Adrenal gland (tissue), 9 donors: ENCODE measurements at regions not wholly inside any gene's neighbourhood (a gene's known extent, or its start where the extent isn't known, plus 50 kb on each side); places are given as distances from the start of the nearest gene placed in this dataset.
"Not testable (repeated sequence)": the region's sequence is repeated elsewhere in the genome, so short reads cannot be mapped to it uniquely, and the experiment has no call there.

Experiments used
- DNase-seq, 7 donors: peaks; one replicate each; pipeline ENCODE4 v3.0.0-alpha.2; 2019 to 2020
- H3K27ac ChIP-seq, 5 donors: fragments of 200-600 bp; sonication (generic) in 4 of 5; 1 replicate in 3 of 5; 2 replicates in 2 of 5; pipeline versions ENCODE4 v1.5.1 to v1.8.0; 2016 to 2020; ENCODE audit warnings: mild to moderate bottlenecking in 1 of 5
- H3K27me3 ChIP-seq: fragments of 200-600 bp; 2 replicates; pipeline ENCODE4 v1.8.0; 2021
- H3K36me3 ChIP-seq, 2 donors: fragments of 200-600 bp; replicated peaks in 1 of 2; 1 replicate in 1 of 2; 2 replicates in 1 of 2; pipeline versions ENCODE4 v1.5.1 to v1.8.0; 2018 to 2022
- H3K4me1 ChIP-seq, 2 donors: fragments of 200-600 bp; replicated peaks in 1 of 2; 1 replicate in 1 of 2; 2 replicates in 1 of 2; pipeline versions ENCODE4 v1.5.1 to v1.8.0; 2018 to 2021
- H3K4me3 ChIP-seq, 4 donors: fragments of 200-600 bp; sonication (generic) in 3 of 4; one replicate each; pipeline ENCODE4 v1.5.1; 2016 to 2018
- H3K9me3 ChIP-seq, 3 donors: fragments of 200-600 bp; sonication (generic) in 1 of 3; replicated peaks in 1 of 3; 1 replicate in 2 of 3; 2 replicates in 1 of 3; pipeline versions ENCODE4 v1.5.1 to v1.8.0; 2016 to 2021
- POLR2A ChIP-seq, 2 donors: fragments of 450-650 bp; IDR thresholded peaks; one replicate each; pipeline ENCODE4 v1.6.1; 2017; ENCODE audit warnings: antibody characterized with exemption in 2 of 2, mild to moderate bottlenecking in 2 of 2, moderate library complexity in 1 of 2
- WGBS, 4 donors: extraction: QIAGEN DNeasy Blood & Tissue Kit in 2 of 4; methylation state at CpG; one replicate each; pipeline versions ENCODE4 v1.1.5 to v1.1.7; 2013 to 2017; 5-methylcytosine and 5-hydroxymethylcytosine counted together
- intact Hi-C, 2 donors: fragments of 100-400 bp; cut with DNase I; formaldehyde crosslinking; loops; one replicate each; pipeline versions ENCODE4 v1.14.1 to v1.15.0; 2022 to 2023
- TF ChIP-seq, protein P1 (sequence below), 6 experiments: fragments of 450-650 bp in 4 of 6; fragments of 200-600 bp in 2 of 6; sonication (generic) in 1 of 6; IDR thresholded peaks; 1 replicate in 5 of 6; 2 replicates in 1 of 6; pipeline versions ENCODE4 v1.5.1 to v1.8.0; 2016 to 2021; ENCODE audit warnings: antibody characterized with exemption in 6 of 6, mild to moderate bottlenecking in 2 of 6, moderate library complexity in 1 of 6
- donor health status: healthy with polysubstance abuse.
- donor health status: Bipolar disorder and iron deficiency.
- donor health status: DM: yes; HTN: yes; CAD: no.
- donor health status: DM: no; HTN: no; CAD: no.
- donor health status: DM: no; HTN: no; CAD: no.

GRCh38 chr13:53281677-53282076, 253.1 kb downstream of the OLFM4 start:
- no peaks in the 10 kb centered on the region for H3K9me3 ChIP-seq
- DNase-seq, result no peak
- H3K4me1 ChIP-seq, result no peaks in the 10 kb centered on the region
- H3K36me3 ChIP-seq, result no peaks in the 10 kb centered on the region
- no peaks in the 10 kb centered on the region for H3K27me3 ChIP-seq
- H3K27ac ChIP-seq, result no peak overlapping the region
- intact Hi-C loops, result no loop called here
- TF ChIP-seq, protein P1, sequence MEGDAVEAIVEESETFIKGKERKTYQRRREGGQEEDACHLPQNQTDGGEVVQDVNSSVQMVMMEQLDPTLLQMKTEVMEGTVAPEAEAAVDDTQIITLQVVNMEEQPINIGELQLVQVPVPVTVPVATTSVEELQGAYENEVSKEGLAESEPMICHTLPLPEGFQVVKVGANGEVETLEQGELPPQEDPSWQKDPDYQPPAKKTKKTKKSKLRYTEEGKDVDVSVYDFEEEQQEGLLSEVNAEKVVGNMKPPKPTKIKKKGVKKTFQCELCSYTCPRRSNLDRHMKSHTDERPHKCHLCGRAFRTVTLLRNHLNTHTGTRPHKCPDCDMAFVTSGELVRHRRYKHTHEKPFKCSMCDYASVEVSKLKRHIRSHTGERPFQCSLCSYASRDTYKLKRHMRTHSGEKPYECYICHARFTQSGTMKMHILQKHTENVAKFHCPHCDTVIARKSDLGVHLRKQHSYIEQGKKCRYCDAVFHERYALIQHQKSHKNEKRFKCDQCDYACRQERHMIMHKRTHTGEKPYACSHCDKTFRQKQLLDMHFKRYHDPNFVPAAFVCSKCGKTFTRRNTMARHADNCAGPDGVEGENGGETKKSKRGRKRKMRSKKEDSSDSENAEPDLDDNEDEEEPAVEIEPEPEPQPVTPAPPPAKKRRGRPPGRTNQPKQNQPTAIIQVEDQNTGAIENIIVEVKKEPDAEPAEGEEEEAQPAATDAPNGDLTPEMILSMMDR (IDR thresholded peaks at IDR 0.05), result no peak
- TF ChIP-seq POLR2A (IDR thresholded peaks at IDR 0.05), result no peak
- H3K4me3 ChIP-seq, result no peak overlapping the region

DNA sequence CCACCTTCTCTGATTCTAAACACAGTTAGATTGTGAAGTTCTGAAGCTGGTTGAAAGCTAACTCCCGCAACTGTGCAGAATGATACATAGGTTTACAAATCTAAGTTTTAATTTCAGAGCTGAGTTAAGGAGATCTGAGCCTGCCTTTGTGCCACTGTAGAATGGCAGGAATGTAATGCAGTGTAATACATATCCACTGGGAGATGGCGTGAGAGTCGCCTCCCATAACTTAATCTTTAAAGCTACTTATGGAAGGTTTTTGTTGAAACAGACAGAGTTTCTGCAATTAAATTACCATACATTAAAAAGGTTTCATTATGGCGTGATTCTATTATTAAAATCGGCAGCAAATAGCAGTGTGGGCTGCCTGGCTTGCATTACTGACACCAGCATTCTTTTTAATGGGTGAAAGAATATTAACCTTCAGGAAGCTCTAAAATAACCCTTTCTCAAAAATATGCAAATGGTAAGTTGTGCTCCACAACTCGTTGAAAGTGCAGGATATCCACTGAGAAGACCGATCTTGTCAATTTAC, 257.4 kb downstream of the OLFM4 start:
- H3K36me3 ChIP-seq, result no peaks in the 10 kb centered on the region
- no peaks in the 10 kb centered on the region for H3K27me3 ChIP-seq
- intact Hi-C loops, result no loop called here
- H3K4me1 ChIP-seq, result no peaks in the 10 kb centered on the region
- no peak overlapping the region for H3K4me3 ChIP-seq
- WGBS, 4 donors, result 59 to 71% (median 68%) methylated on average over 7 of the region's 7 CpGs
- no peak overlapping the region for H3K27ac ChIP-seq
- H3K9me3 ChIP-seq, result no peaks in the 10 kb centered on the region
- TF ChIP-seq POLR2A (IDR thresholded peaks at IDR 0.05), result no peak
- TF ChIP-seq, protein P1 (IDR thresholded peaks at IDR 0.05), result no peak
- DNase-seq, result no peak

DNA sequence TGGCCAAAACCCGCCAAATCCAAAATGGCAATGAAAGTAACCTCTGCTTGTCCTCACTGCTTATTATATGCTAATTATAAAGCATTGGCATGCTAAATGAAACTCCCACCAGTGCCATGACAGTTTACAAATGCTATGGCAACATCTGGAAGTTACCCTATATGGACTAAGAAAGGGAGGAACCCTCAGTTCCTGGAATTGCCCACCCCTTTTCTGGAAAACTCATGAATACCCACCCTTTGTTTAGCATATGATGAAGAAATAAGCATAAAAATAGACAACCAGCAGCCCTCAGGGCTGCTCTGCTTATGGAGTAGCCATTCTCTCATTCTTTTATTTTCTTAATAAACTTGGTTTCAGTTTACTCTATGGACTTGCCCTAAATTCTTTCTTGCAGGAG, 269.8 kb downstream of the OLFM4 start:
- Histone ChIP-seq H3K27me3 (no peaks in the 10 kb centered on the region), H3K36me3 (no peaks in the 10 kb centered on the region), H3K4me1 (no peaks in the 10 kb centered on the region), H3K27ac (no peak overlapping the region), H3K4me3 (no peak overlapping the region), H3K9me3 (no peaks in the 10 kb centered on the region)
- intact Hi-C loops, result no loop called here
- DNase-seq, result no peak
- WGBS, 4 donors, result 67 to 84% (median 74%) methylated on average over 1 of the region's 1 CpG
- TF ChIP-seq POLR2A (IDR thresholded peaks at IDR 0.05), result no peak
- TF ChIP-seq, protein P1 (IDR thresholded peaks at IDR 0.05), result no peak

GRCh38 chr13:53301449-53301848, 272.8 kb downstream of the OLFM4 start:
- WGBS, 4 donors, result 14 to 17% (median 14%) methylated on average over 3 of the region's 3 CpGs
- no peak for DNase-seq
- TF ChIP-seq, protein P1 (IDR thresholded peaks at IDR 0.05), result no peak
- no peak for TF ChIP-seq POLR2A (IDR thresholded peaks at IDR 0.05)
- Histone ChIP-seq H3K27ac (no peak overlapping the region), H3K27me3 (no peaks in the 10 kb centered on the region), H3K4me1 (no peaks in the 10 kb centered on the region), H3K9me3 (no peaks in the 10 kb centered on the region), H3K36me3 (no peaks in the 10 kb centered on the region), H3K4me3 (no peak overlapping the region)
- intact Hi-C loops, result no loop called here

DNA sequence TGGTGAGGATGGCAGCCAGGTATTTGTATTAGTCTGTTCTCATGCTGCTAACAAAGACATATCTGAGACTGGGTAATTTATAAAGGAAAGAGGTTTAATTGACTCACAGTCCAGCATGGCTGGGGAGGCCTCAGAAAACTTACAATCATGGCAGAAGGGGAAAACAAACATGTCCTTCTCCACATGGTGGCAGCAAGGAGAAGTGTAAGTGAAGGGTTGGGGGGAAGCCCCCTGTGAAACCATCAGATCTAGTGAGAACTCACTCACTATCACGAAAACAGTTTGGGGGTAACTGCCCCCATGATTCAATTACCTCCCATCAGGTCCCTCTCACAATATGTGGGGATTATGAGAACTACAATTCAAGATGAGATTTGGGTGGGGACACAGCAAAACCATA, 276.8 kb downstream of the OLFM4 start:
- 64 to 82% (median 74%) methylated on average over 1 of the region's 1 CpG for WGBS, 4 donors

More for the DNA sequence above, 276.8 kb downstream of the OLFM4 start:
- H3K27ac ChIP-seq, H3K4me1 ChIP-seq, H3K9me3 ChIP-seq, H3K36me3 ChIP-seq, H3K4me3 ChIP-seq, H3K27me3 ChIP-seq, DNase-seq, intact Hi-C loops: not testable (repeated sequence)
